ENCODE measurements at regions not wholly inside any gene's neighbourhood (a gene's known extent, or its start where the extent isn't known, plus 50 kb on each side); places are given as distances from the start of the nearest gene placed in this dataset.

GRCh38 chr6:12457094-12457493, 166.9 kb downstream of the EDN1 start:
- H3K9ac ChIP-seq (ENCODE audit: extremely low read depth, insufficient read length, low read length): no peak overlapping the region
- H3T11ph ChIP-seq (ENCODE audit: low read length): no peak overlapping the region
- TF ChIP-seq, protein P1, sequence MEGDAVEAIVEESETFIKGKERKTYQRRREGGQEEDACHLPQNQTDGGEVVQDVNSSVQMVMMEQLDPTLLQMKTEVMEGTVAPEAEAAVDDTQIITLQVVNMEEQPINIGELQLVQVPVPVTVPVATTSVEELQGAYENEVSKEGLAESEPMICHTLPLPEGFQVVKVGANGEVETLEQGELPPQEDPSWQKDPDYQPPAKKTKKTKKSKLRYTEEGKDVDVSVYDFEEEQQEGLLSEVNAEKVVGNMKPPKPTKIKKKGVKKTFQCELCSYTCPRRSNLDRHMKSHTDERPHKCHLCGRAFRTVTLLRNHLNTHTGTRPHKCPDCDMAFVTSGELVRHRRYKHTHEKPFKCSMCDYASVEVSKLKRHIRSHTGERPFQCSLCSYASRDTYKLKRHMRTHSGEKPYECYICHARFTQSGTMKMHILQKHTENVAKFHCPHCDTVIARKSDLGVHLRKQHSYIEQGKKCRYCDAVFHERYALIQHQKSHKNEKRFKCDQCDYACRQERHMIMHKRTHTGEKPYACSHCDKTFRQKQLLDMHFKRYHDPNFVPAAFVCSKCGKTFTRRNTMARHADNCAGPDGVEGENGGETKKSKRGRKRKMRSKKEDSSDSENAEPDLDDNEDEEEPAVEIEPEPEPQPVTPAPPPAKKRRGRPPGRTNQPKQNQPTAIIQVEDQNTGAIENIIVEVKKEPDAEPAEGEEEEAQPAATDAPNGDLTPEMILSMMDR (conservative IDR thresholded peaks at IDR 0.05): no peak
- H3K79me2 ChIP-seq (ENCODE audit: insufficient read depth, low read length): no peaks in the 10 kb centered on the region
- no peak overlapping the region for H2BK15ac ChIP-seq (ENCODE audit: low read depth, low read length)
- H2BK5ac ChIP-seq (ENCODE audit: insufficient read length, low read length): no peak overlapping the region
- no peaks in the 10 kb centered on the region for H3K23me2 ChIP-seq (ENCODE audit: insufficient read length, low read depth, low read length, poor library complexity, severe bottlenecking)
- H3K9me3 ChIP-seq (ENCODE audit: control insufficient read depth, low read depth, low read length): peaks cover 7% of the 10 kb centered on the region
- Mint-ChIP-seq H3K4me1 (peaks cover 22 to 25% of the 10 kb centered on the region in 2 experiments), H3K27ac (no peak overlapping the region), H3K9me3 (peaks cover 15 to 17% of the 10 kb centered on the region in 2 experiments), H3K27me3 (ENCODE audit: low read depth) (peaks cover 28% of the 10 kb centered on the region), H3K4me3 (no peak overlapping the region), H3K36me3 (ENCODE audit: insufficient read depth in 1 of 3, low read depth in 3 of 3) (peaks cover 7 to 20% (median 13%) of the 10 kb centered on the region in 3 experiments)
- no peak overlapping the region for H3K4ac ChIP-seq (ENCODE audit: low read depth, low read length)
- H4K20me1 ChIP-seq (ENCODE audit: control insufficient read depth, insufficient read depth, insufficient read length): no peaks in the 10 kb centered on the region
- no peaks in the 10 kb centered on the region for H3K79me1 ChIP-seq (ENCODE audit: insufficient read depth, low read depth, low read length, poor library complexity, severe bottlenecking)
- H3K23ac ChIP-seq (ENCODE audit: insufficient read length, low read depth, low read length): no peak overlapping the region
- no peak overlapping the region for H4K5ac ChIP-seq (ENCODE audit: insufficient read length, low read depth, low read length)
- no peak overlapping the region for H2BK120ac ChIP-seq (ENCODE audit: low read depth, low read length, poor library complexity, severe bottlenecking)
- H3K56ac ChIP-seq (ENCODE audit: insufficient read length, low read depth, low read length): no peak overlapping the region
- no CpG with 5 or more reads among the region's 3 CpGs for WGBS (ENCODE audit: extremely low coverage, insufficient read length, low lambda C conversion rate)
- no peak overlapping the region for H3K27ac ChIP-seq (ENCODE audit: insufficient read length, low read depth, low read length)
- no peak overlapping the region for H2AFZ ChIP-seq (ENCODE audit: low read length)
- H3K14ac ChIP-seq (ENCODE audit: insufficient read depth, low read length): no peak overlapping the region
- H2AK5ac ChIP-seq (ENCODE audit: insufficient read length, low read length): no peak overlapping the region
- peaks cover 4% of the 10 kb centered on the region; the same call in 1 of the 2 replicates for H3K27me3 ChIP-seq (ENCODE audit: insufficient read depth, low read length)
- H4K91ac ChIP-seq (ENCODE audit: insufficient read length, low read depth, low read length): no peak overlapping the region
- no peaks in the 10 kb centered on the region; the same call in 1 of the 2 replicates for H3K4me1 ChIP-seq (ENCODE audit: insufficient read depth, low read length)
- H3K4me2 ChIP-seq (ENCODE audit: insufficient read depth, insufficient read length, low read length): no peak overlapping the region
- no peak overlapping the region for H3K18ac ChIP-seq (ENCODE audit: insufficient read length, low read depth, low read length)
- H2BK12ac ChIP-seq (ENCODE audit: insufficient read length, low read depth, low read length): no peak overlapping the region
- H4K8ac ChIP-seq (replicated peaks; ENCODE audit: insufficient read length, low read depth, low read length): no peak overlapping the region
- DNase-seq: no peak
- no peak overlapping the region for H2BK20ac ChIP-seq (ENCODE audit: low read depth, low read length, poor library complexity, severe bottlenecking)

Measured in H9 (cell line).